GM18870 (cell line): ENCODE measurements at regions not wholly inside any gene's neighbourhood (a gene's known extent, or its start where the extent isn't known, plus 50 kb on each side); places are given as distances from the start of the nearest gene placed in this dataset.

Experiments
- ATAC-seq: cut with Tn5 transposase; IDR thresholded peaks from one replicate; pipeline ENCODE4 v1.9.1; 2021; ENCODE audit warnings: moderate library complexity; ENCODE audit not compliant: unreplicated experiment

DNA sequence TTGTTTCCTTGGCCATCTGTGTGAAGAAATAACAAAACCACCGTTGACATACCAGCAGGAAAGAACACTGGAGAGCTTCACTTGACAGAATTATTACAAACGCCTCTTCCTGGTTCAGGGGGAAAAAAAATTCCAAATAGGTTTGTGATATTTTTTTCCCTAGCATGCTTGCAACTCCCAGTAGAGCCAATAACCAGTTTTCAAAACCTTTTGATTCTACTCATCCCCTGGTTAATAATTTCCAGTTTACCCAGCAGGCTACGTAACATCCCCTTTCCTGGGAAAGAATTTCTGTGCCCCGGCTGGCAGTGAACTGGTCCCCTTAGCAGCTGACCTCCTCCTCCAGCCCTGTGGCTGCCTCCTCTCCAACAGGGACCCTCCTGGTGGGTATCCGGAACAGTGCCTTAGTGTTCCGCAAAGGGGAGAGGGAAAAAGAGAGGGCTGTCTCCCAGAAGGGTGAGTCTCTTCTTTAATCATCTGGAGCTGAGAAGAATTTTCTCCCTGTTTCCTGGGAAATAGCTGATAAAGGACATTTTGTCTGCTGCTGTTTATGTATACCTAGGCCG is 72.8 kb upstream of the BOD1 start:
- no peak for ATAC-seq

GRCh38 chr5:173689737-173690360 is 73.4 kb upstream of the BOD1 start:
- ATAC-seq = peak; percentile 60

DNA sequence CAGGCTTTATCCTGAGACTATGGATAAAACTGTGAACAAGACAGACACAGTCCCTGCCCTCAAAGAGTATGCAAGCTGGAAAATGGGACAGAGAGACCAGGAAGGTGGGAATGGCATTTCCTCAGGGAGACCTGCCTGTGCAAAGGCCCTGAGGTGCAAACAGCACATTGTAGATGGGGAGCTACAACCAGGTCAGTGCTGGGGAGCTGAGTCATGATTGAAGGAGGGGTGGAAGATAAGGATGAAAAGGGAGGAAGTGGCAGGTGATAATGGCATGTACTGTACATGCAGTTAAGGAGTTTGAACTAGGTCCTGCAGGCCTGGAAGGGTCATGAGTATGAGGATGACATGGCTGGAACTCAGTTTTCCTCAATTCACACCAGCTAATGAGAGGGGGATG is 75.5 kb upstream of the BOD1 start:
- ATAC-seq = no peak

DNA sequence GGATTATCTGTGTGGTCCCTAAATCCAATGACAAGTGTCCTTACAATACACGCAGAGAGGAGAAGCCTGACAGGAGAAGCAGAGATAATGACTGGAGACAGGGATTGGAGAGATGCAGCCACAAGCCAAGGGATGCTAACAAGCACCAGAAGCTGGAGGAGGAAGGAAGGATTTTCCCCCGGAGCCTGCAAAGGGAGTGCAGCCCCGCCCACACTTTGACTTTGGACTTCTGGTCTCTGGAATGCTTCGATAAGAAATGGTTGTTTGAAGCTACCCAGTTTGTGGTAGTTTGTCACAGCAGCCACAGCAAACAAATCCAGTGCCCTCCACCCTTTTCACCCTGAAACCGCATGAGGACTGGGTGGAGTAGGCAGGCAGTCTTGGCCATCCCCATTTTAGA is 77.2 kb upstream of the BOD1 start:
- no peak for ATAC-seq

DNA sequence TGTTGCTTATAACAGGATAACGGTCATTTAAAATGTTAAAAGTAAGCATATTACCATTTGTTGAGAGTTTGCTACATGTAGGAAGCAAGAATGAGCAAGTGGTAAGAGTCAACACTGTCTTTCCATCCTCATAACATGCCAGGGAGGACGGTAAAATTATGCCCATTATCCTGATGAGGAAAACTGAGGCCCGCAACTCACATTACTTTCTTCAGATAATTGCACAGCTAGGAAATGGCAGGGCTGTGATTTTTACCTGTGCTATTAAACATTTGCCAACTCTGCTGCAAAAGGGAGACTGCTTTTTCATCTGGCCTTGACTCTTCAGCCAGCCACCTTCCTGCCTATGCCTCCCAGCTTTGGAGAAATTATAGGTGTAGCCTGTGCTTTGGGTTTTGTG is 79.8 kb upstream of the BOD1 start:
- no peak for ATAC-seq

- ATAC-seq = no peak
Measured at GRCh38 chr5:173697931-173698579, 81.6 kb upstream of the BOD1 start.

GRCh38 chr5:173699966-173700365 is 83.5 kb upstream of the BOD1 start:
- ATAC-seq = no peak

GRCh38 chr5:173703466-173703865 is 87.0 kb upstream of the BOD1 start:
- no peak for ATAC-seq

DNA sequence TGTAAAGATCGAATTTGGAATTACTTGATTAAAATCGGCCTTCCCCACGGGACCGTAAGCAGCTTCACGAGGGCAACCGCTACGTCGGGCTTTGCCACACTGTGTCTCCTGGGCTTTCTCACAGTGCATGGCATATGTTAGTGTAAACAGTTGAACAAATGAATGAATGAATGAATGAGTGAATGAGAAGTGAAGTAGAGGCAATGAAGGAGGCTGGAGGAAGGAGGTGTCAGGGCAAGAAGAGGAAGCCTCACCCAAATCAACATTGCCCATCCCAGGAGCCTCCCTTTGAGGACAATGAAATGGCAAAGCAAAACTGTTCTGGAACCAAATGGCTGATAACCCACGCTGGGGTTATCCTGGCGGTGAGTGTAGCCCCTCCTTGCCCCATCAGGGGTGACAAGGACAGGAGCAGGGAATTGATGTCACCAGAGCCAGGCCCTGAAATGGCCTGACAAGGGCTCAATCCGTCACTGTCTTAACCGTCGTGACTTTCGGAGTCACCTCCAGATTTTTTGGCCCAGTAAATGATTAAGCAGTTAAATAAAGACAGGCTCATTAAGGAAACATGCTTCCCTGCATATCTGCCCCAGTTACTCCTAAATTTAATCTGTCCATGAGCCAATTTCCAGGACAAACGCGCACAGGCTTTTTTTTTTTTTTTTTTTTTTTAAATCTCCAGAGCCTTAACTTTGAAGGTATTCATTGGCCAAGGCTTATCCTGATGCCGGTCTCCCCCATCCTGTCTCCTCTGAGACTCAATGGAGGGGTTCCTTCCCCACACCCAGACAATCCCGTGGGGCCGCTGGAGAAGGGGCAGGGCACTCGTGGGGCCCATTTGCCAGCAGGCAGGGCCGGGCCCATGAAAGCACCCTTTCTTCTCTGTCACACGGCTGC is 88.4 kb upstream of the BOD1 start:
- ATAC-seq = no peak

- ATAC-seq = no peak
Measured at GRCh38 chr5:173705512-173706044, 89.1 kb upstream of the BOD1 start.

GRCh38 chr5:173706700-173707099 is 90.2 kb upstream of the BOD1 start:
- ATAC-seq = no peak

DNA sequence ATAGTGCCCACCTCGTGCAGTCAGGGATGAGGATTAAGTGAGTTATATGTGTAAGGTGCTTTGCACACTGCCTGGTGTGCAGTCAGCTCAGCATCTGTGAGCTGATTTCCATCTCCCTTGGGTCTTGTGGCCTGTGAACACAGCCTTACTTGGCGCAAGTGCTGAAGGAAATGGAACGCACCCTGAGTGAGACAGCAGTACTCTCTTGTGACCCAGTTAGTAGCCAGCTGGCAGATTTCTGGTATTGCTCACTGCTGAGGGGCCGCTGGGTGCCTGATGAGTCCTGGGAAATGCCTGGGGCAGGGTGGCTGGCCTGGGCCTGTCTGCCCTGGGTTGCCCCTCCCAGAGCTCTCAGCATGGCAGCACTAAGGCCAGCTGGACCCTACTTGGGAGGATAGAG is 90.9 kb upstream of the BOD1 start:
- ATAC-seq = peak; percentile 45

GRCh38 chr5:173709145-173709544 is 92.7 kb upstream of the BOD1 start:
- no peak for ATAC-seq

GRCh38 chr5:173709761-173710160 is 93.3 kb upstream of the BOD1 start:
- ATAC-seq = no peak

DNA sequence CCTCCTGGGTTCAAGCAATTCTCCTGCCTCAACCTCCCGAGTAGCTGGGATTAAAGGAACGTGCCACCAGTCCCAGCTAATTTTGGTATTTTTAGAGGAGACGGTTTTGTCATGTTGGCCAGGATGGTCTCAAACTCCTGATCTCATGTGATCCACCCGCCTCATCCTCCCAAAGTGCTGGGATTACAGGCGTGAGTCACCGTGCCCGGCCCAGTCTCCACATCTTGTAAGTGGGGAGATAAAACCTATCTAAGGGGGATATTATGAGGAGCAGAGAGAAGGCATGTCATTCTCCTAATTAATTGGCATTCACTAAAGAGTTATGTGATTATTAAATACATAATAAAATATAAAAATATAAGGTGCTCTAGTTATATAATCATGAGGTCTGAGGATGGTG is 94.1 kb upstream of the BOD1 start:
- ATAC-seq = no peak

DNA sequence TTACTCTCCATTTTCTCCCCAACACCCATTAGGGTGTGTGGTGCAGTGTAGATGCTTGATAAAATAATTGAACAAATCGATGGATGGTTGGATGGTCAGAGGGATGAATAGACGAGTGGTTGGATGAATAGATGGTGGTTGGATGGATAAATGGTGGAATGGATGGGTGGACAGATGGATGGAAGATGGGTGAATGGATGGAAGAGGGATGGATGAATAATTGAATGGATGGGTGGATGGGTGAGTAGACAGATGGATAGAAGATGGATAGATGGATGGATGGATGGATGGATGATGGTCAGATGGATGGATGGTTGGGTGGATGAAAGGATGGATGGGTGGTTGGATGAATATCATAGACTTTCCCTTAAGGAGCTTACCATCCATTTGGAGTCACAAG is 95.0 kb upstream of the BOD1 start:
- no peak for ATAC-seq

DNA sequence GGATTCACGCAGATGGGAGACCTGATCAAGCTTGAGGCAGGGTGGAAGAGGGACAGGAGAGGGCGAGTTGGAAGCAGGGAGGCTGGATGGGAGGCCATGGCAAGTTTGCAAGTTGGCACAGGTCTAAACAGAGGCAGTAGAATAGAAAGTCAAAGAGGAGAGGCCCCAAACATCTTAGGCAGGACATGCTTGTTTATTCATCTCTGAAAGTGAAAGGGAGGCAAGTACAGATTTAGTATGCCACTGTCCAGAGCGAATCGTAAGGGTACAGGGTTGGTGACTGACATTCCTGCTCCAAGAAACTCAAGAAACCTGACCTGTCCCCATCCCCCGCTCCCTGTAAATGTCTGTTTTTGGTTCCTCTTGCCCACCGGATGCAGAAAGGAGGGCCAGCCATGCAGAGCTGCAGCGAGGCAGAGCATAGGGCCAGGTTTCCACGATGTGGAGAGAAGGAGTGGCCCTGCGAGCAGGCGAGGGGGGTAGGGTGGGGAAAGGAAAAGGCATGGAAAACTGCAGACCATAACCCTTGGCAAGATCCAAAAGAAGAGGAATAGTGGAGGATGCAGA is 96.2 kb upstream of the BOD1 start:
- no peak for ATAC-seq

DNA sequence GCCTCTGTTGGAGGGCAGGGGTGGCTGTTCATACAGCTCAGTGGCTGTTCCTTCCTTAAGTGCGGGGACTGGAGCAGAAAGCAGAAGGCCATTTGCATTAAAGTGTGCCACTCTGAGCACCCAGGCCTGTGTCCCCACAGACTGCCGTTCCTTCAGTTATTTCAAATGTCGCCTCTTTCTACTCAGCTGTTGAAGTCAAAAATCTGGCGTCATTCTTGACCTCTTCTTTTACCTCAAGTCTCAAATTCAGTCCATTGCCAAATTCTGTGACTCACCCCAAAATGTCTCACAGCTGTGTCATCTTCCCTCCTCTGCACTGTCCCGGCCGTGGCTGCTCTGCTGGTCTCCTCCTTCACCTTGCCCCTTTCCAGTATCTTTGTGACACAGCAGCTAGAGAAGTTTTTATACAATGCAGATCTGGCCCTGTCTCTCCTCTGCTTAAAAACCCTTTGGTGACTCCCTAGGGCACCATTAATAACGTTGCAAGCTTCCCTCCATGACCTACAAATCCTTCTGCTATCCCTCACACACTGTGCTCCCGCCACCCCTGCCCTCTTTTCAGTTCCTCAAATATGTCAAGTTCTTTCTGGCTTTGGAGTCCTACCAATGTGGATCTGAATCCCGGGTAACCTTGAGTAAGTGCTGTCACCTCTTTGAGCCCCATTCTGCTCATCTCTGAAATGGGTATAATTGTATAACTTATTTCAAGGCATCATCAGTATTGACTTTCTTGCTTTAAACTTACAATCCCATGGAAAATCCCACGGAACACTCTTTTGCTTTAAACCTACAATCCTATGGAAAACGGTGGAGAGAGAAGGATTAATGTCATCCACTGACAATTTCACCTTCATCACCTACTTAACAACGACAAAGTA is 98.3 kb upstream of the BOD1 start:
- ATAC-seq = no peak

- no peak for ATAC-seq
Measured at GRCh38 chr5:173715607-173716006, 99.2 kb upstream of the BOD1 start.

GRCh38 chr5:173716058-173716682 is 99.7 kb upstream of the BOD1 start:
- ATAC-seq = no peak
